GM12891 (cell line): ENCODE measurements at regions not wholly inside any gene's neighbourhood (a gene's known extent, or its start where the extent isn't known, plus 50 kb on each side); places are given as distances from the start of the nearest gene placed in this dataset.

Source experiments
- POLR2A ChIP-seq: IDR thresholded peaks from 2 replicates; pipeline ENCODE4 v1.6.1; 2011; ENCODE audit warnings: low read depth, low read length, control low read depth
- POU2F2 ChIP-seq: IDR thresholded peaks from 2 replicates; pipeline ENCODE4 v1.6.1; 2011; ENCODE audit warnings: low read depth, mild to moderate bottlenecking, control low read depth, low read length, moderate library complexity

- TF ChIP-seq POLR2A = no peak
- no peak for TF ChIP-seq POU2F2
Measured at GRCh38 chr20:16930656-16931055, 182.5 kb downstream of the OTOR start.
